Breast epithelium (tissue), 4 donors: ENCODE measurements at regions not wholly inside any gene's neighbourhood (a gene's known extent, or its start where the extent isn't known, plus 50 kb on each side); places are given as distances from the start of the nearest gene placed in this dataset.
"Not testable (repeated sequence)": the region's sequence is repeated elsewhere in the genome, so short reads cannot be mapped to it uniquely, and the experiment has no call there.

Experiments used
- DNase-seq, 2 donors: peaks; one replicate each; pipeline ENCODE4 v3.0.0-alpha.2; 2019; ENCODE audit warnings: low spot score in 2 of 2
- H3K27ac ChIP-seq, 2 donors: fragments of 200-600 bp; sonication (generic) in 1 of 2; one replicate each; pipeline ENCODE4 v1.5.1; 2016 to 2019; ENCODE audit warnings: mild to moderate bottlenecking in 1 of 2
- H3K27me3 ChIP-seq, 2 donors: fragments of 200-600 bp; sonication (generic) in 1 of 2; one replicate each; pipeline versions ENCODE4 v1.5.1 to v1.6.0; 2017 to 2019; ENCODE audit warnings: control low read depth in 1 of 2, mild to moderate bottlenecking in 1 of 2
- H3K36me3 ChIP-seq: fragments of 200-600 bp; one replicate; pipeline ENCODE4 v1.5.1; 2019
- H3K4me1 ChIP-seq, 2 donors: fragments of 200-600 bp; sonication (generic); one replicate each; pipeline ENCODE4 v1.5.1; 2016 to 2019; ENCODE audit warnings: control low read depth in 1 of 2
- H3K4me3 ChIP-seq, 3 donors: fragments of 200-600 bp; sonication (generic); 1 replicate in 2 of 3; 2 replicates in 1 of 3; pipeline ENCODE4 v1.5.1; 2016 to 2019; ENCODE audit warnings: mild to moderate bottlenecking in 3 of 3, moderate library complexity in 2 of 3
- H3K9me3 ChIP-seq, 2 donors: fragments of 200-600 bp; sonication (generic) in 1 of 2; one replicate each; pipeline ENCODE4 v1.5.1; 2016 to 2019; ENCODE audit warnings: control low read depth in 1 of 2
- POLR2A ChIP-seq: fragments of 450-650 bp; IDR thresholded peaks from one replicate; pipeline ENCODE4 v1.6.1; 2016; ENCODE audit warnings: antibody characterized with exemption, mild to moderate bottlenecking, moderate library complexity
- POLR2AphosphoS5 ChIP-seq, 3 donors: sonication (generic); formaldehyde crosslinking; IDR thresholded peaks; one replicate each; pipeline ENCODE4 v1.6.1; 2017; ENCODE audit warnings: antibody characterized with exemption in 3 of 3
- intact Hi-C: fragments of 100-400 bp; cut with DNase I; formaldehyde crosslinking; loops from one replicate; pipeline ENCODE4 v1.15.1; 2023; ENCODE audit warnings: low total_unique reads
- TF ChIP-seq, protein P1 (sequence below), 3 donors: fragments of 450-650 bp; IDR thresholded peaks; one replicate each; pipeline ENCODE4 v1.5.1; 2016 to 2017; ENCODE audit warnings: antibody characterized with exemption in 3 of 3, mild to moderate bottlenecking in 3 of 3, moderate library complexity in 3 of 3

DNA sequence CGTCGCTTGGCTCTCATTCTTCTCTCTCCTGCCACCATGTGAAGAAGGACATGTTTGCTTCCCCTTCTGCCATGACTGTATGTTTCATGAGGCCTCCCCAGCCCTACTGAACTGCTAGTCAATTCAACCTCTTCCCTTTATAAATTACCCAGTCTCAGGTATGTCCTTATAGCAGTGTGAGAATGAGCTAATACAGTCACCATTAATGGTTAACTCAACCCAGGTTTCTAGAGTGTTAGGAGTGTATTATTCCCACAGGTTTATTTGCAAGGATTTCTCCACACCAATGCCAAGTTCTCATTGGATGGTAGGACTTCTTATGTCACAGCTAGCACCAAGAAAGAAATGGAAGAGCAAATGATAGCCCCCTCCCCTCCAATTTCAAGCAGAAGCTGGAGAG, 71.9 kb downstream of the DYNAP start:
- H3K4me1 ChIP-seq: no peaks in the 10 kb centered on the region
- TF ChIP-seq, protein P1, sequence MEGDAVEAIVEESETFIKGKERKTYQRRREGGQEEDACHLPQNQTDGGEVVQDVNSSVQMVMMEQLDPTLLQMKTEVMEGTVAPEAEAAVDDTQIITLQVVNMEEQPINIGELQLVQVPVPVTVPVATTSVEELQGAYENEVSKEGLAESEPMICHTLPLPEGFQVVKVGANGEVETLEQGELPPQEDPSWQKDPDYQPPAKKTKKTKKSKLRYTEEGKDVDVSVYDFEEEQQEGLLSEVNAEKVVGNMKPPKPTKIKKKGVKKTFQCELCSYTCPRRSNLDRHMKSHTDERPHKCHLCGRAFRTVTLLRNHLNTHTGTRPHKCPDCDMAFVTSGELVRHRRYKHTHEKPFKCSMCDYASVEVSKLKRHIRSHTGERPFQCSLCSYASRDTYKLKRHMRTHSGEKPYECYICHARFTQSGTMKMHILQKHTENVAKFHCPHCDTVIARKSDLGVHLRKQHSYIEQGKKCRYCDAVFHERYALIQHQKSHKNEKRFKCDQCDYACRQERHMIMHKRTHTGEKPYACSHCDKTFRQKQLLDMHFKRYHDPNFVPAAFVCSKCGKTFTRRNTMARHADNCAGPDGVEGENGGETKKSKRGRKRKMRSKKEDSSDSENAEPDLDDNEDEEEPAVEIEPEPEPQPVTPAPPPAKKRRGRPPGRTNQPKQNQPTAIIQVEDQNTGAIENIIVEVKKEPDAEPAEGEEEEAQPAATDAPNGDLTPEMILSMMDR (IDR thresholded peaks at IDR 0.05): no peak
- TF ChIP-seq POLR2A (no peak), POLR2AphosphoS5 (IDR thresholded peaks at IDR 0.05) (no peak)
- H3K4me3 ChIP-seq: no peak overlapping the region
- no peak overlapping the region for H3K27ac ChIP-seq
- no peaks in the 10 kb centered on the region for H3K36me3 ChIP-seq
- intact Hi-C loops: no loop called here
- no peaks in the 10 kb centered on the region for H3K27me3 ChIP-seq
- no peak for DNase-seq
- no peaks in the 10 kb centered on the region for H3K9me3 ChIP-seq

GRCh38 chr18:54669701-54670100, 78.7 kb downstream of the DYNAP start:
- not testable (repeated sequence) for H3K4me3 ChIP-seq, H3K27me3 ChIP-seq, H3K9me3 ChIP-seq, H3K4me1 ChIP-seq, DNase-seq, H3K36me3 ChIP-seq, H3K27ac ChIP-seq
- intact Hi-C loops: loop anchor here (10.0 kb wide), 1 partner anchor 115 kb away; no protein-coding TSS in a partner anchor

- no peaks in the 10 kb centered on the region for H3K27me3 ChIP-seq
- intact Hi-C loops: loop anchor here (10.0 kb wide), 1 partner anchor 117 kb away; no protein-coding TSS in a partner anchor
- H3K9me3 ChIP-seq: no peaks in the 10 kb centered on the region
- H3K36me3 ChIP-seq: no peaks in the 10 kb centered on the region
- no peak overlapping the region for H3K27ac ChIP-seq
- no peaks in the 10 kb centered on the region for H3K4me1 ChIP-seq
- DNase-seq: no peak
- TF ChIP-seq POLR2AphosphoS5 (IDR thresholded peaks at IDR 0.05): no peak
- TF ChIP-seq, protein P1 (IDR thresholded peaks at IDR 0.05): peak in 1 of 3 donors; percentile 58
- H3K4me3 ChIP-seq: no peak overlapping the region
Measured at GRCh38 chr18:54671291-54671881, 80.3 kb downstream of the DYNAP start.

- Histone ChIP-seq H3K4me3 (no peak overlapping the region), H3K27ac (no peak overlapping the region), H3K36me3 (no peaks in the 10 kb centered on the region), H3K4me1 (no peaks in the 10 kb centered on the region), H3K9me3 (no peaks in the 10 kb centered on the region), H3K27me3 (no peaks in the 10 kb centered on the region)
- intact Hi-C loops: loop anchor here (10.0 kb wide), 1 partner anchor 117 kb away; no protein-coding TSS in a partner anchor
- TF ChIP-seq POLR2A (no peak), POLR2AphosphoS5 (IDR thresholded peaks at IDR 0.05) (no peak)
- TF ChIP-seq, protein P1 (IDR thresholded peaks at IDR 0.05): no peak
- DNase-seq: no peak
Measured at GRCh38 chr18:54672109-54672508, 81.1 kb downstream of the DYNAP start.

- Histone ChIP-seq H3K36me3 (no peaks in the 10 kb centered on the region), H3K27me3 (no peaks in the 10 kb centered on the region), H3K27ac (no peak overlapping the region), H3K4me1 (no peaks in the 10 kb centered on the region), H3K9me3 (no peaks in the 10 kb centered on the region), H3K4me3 (no peak overlapping the region)
- no peak for DNase-seq
- intact Hi-C loops: loop anchor here (10.0 kb wide), 1 partner anchor 118 kb away; no protein-coding TSS in a partner anchor
- TF ChIP-seq POLR2AphosphoS5 (IDR thresholded peaks at IDR 0.05) (no peak), POLR2A (no peak)
- TF ChIP-seq, protein P1 (IDR thresholded peaks at IDR 0.05): no peak
Measured at GRCh38 chr18:54672846-54673475, 81.9 kb downstream of the DYNAP start.
